CD14-positive monocyte (primary cell): ENCODE measurements at regions not wholly inside any gene's neighbourhood (a gene's known extent, or its start where the extent isn't known, plus 50 kb on each side); places are given as distances from the start of the nearest gene placed in this dataset.

Experiments
- DNase-seq, 3 donors: peaks; one replicate each; pipeline ENCODE4 v3.0.0-alpha.2; 2011 to 2022
- H2AFZ ChIP-seq: 2 replicates; pipeline ENCODE4 v1.6.0; 2012; ENCODE audit warnings: mild to moderate bottlenecking, low read depth, low read length, inconsistent platforms; ENCODE audit not compliant: insufficient read depth, poor library complexity, severe bottlenecking
- H3K27ac ChIP-seq, 2 donors: 1 replicate in 1 of 2; 2 replicates in 1 of 2; pipeline ENCODE4 v1.5.1; 2012 to 2013; ENCODE audit warnings: low read length in 2 of 2, control low read depth in 1 of 2, inconsistent platforms in 1 of 2, low read depth in 1 of 2, mild to moderate bottlenecking in 1 of 2
- H3K27me3 ChIP-seq, 2 donors: one replicate each; pipeline versions ENCODE4 v1.6.0 to v1.6.1; 2011 to 2013; ENCODE audit warnings: low read length in 2 of 2; ENCODE audit not compliant: control insufficient read depth in 2 of 2, insufficient read depth in 2 of 2
- H3K36me3 ChIP-seq, 2 donors: replicated peaks in 1 of 2; 1 replicate in 1 of 2; 2 replicates in 1 of 2; pipeline versions ENCODE4 v1.5.1 to v1.6.1; 2012 to 2013; ENCODE audit warnings: low read length in 2 of 2, control low read depth in 1 of 2, inconsistent platforms in 1 of 2, mild to moderate bottlenecking in 1 of 2; ENCODE audit not compliant: insufficient read depth in 2 of 2, control insufficient read depth in 1 of 2
- H3K4me1 ChIP-seq, 2 donors: 1 replicate in 1 of 2; 2 replicates in 1 of 2; pipeline versions ENCODE4 v1.5.1 to v1.6.1; 2012 to 2013; ENCODE audit warnings: low read length in 2 of 2, control low read depth in 1 of 2, inconsistent platforms in 1 of 2, mild to moderate bottlenecking in 1 of 2, moderate library complexity in 1 of 2; ENCODE audit not compliant: insufficient read depth in 2 of 2, control insufficient read depth in 1 of 2
- H3K4me2 ChIP-seq: replicated peaks from 2 replicates; pipeline ENCODE3; 2012; ENCODE audit warnings: low read length, moderate library complexity, mild to moderate bottlenecking; ENCODE audit not compliant: poor library complexity, severe bottlenecking; ENCODE audit errors: extremely low read depth
- H3K4me3 ChIP-seq, 3 experiments: fragments of 200-600 bp in 1 of 3; sonication (generic) in 1 of 3; replicated peaks in 1 of 3; 1 replicate in 2 of 3; 2 replicates in 1 of 3; pipeline ENCODE4 v1.5.1; 2011 to 2013; ENCODE audit warnings: low read length in 3 of 3, mild to moderate bottlenecking in 3 of 3, control low read depth in 2 of 3, low read depth in 2 of 3, inconsistent platforms in 1 of 3, moderate library complexity in 1 of 3
- H3K79me2 ChIP-seq: 2 replicates; pipeline ENCODE4 v1.6.0; 2012; ENCODE audit warnings: mild to moderate bottlenecking, control low read depth, inconsistent platforms, low read length, moderate library complexity; ENCODE audit not compliant: insufficient read depth
- H3K9ac ChIP-seq: 2 replicates; pipeline ENCODE4 v1.6.0; 2017; ENCODE audit warnings: low read length, mild to moderate bottlenecking; ENCODE audit not compliant: insufficient read depth, poor library complexity, severe bottlenecking
- H3K9me3 ChIP-seq, 2 donors: replicated peaks in 1 of 2; 1 replicate in 1 of 2; 2 replicates in 1 of 2; pipeline versions ENCODE4 v1.5.1 to v1.6.1; 2012 to 2013; ENCODE audit warnings: low read length in 2 of 2, control low read depth in 1 of 2; ENCODE audit not compliant: control insufficient read depth in 1 of 2, insufficient read depth in 1 of 2
- H4K20me1 ChIP-seq: 2 replicates; pipeline ENCODE4 v1.6.0; 2012; ENCODE audit warnings: mild to moderate bottlenecking, low read length, control low read depth, moderate library complexity; ENCODE audit not compliant: insufficient read depth
- H3K27ac Mint-ChIP-seq, 7 donors: one replicate each; pipeline ENCODE4 v1.8.0; 2020; ENCODE audit warnings: mild to moderate bottlenecking in 7 of 7, mixed read lengths in 7 of 7, moderate library complexity in 6 of 7, inconsistent platforms in 2 of 7
- H3K27me3 Mint-ChIP-seq, 3 donors: one replicate each; pipeline ENCODE4 v1.8.0; 2021 to 2022; ENCODE audit warnings: low read depth in 3 of 3, mild to moderate bottlenecking in 3 of 3, mixed read lengths in 3 of 3, moderate library complexity in 3 of 3, inconsistent platforms in 1 of 3
- H3K36me3 Mint-ChIP-seq, 2 donors: one replicate each; pipeline ENCODE4 v1.8.0; 2020; ENCODE audit warnings: mixed read lengths in 2 of 2, inconsistent platforms in 1 of 2, mild to moderate bottlenecking in 1 of 2
- H3K4me1 Mint-ChIP-seq: one replicate; pipeline ENCODE4 v1.8.0; 2020; ENCODE audit warnings: mild to moderate bottlenecking, mixed read lengths
- H3K4me3 Mint-ChIP-seq, 2 donors: one replicate each; pipeline ENCODE4 v1.8.0; 2020; ENCODE audit warnings: mild to moderate bottlenecking in 2 of 2, mixed read lengths in 2 of 2, moderate library complexity in 1 of 2
- H3K9me3 Mint-ChIP-seq, 7 donors: one replicate each; pipeline ENCODE4 v1.8.0; 2020 to 2022; ENCODE audit warnings: mixed read lengths in 7 of 7, mild to moderate bottlenecking in 6 of 7, moderate library complexity in 6 of 7, inconsistent platforms in 2 of 7
- CTCF ChIP-seq: fragments of 200-600 bp; IDR thresholded peaks from one replicate; pipeline ENCODE4 v1.8.0; 2022; ENCODE audit warnings: antibody characterized with exemption, mild to moderate bottlenecking
- WGBS: methylation state at CpG from one replicate; pipeline ENCODE4 v1.1.5; 2013; ENCODE audit warnings: missing lambda C conversion rate; ENCODE audit not compliant: insufficient coverage; 5-methylcytosine and 5-hydroxymethylcytosine counted together
- intact Hi-C, 2 donors: fragments of 100-400 bp; cut with micrococcal nuclease; formaldehyde crosslinking; loops; one replicate each; pipeline versions ENCODE4 v1.15.0 to v1.15.1; 2023

DNA sequence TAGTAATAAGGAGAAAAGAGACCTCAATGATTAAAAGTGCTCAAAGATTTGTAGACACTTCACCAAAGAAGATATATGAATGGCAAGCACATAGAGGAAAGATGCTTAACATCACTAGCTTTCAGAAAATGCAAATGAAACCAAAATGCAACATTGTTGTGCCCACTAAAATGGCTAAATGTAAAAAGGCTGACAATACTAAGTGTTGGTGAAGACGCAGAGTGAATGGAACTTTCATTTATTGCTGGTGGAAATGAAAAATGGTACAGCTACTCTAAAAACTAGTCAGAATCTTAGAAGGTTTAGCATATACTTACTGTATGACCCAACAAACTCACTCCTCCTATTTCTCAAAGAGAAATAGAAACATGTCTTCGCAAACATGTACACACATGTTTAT lies 212.9 kb upstream of the PITRM1 start:
- no peak for TF ChIP-seq CTCF
- intact Hi-C loops: no loop called here
- WGBS: 100% methylated on average over 1 of the region's 2 CpGs
- Histone ChIP-seq H3K79me2 (no peaks in the 10 kb centered on the region), H3K4me2 (no peak overlapping the region), H3K4me3 (no peak overlapping the region), H3K27me3 (no peaks in the 10 kb centered on the region), H3K9me3 (peaks cover 11 to 17% of the 10 kb centered on the region in 2 donors), H3K36me3 (no peaks in the 10 kb centered on the region), H3K4me1 (no peaks in the 10 kb centered on the region), H3K9ac (no peak overlapping the region), H4K20me1 (no peaks in the 10 kb centered on the region), H2AFZ (no peak overlapping the region), H3K27ac (no peak overlapping the region)
- DNase-seq: no peak
- Mint-ChIP-seq H3K27ac (no peak overlapping the region), H3K27me3 (no peaks in the 10 kb centered on the region), H3K4me3 (no peak overlapping the region), H3K4me1 (no peaks in the 10 kb centered on the region), H3K9me3 (peaks cover 16 to 26% (median 17%) of the 10 kb centered on the region in 7 donors), H3K36me3 (no peaks in the 10 kb centered on the region)

GRCh38 chr10:3382092-3382491 lies 209.5 kb upstream of the PITRM1 start:
- Mint-ChIP-seq H3K4me1 (no peaks in the 10 kb centered on the region), H3K27ac (no peak overlapping the region)
- 75% methylated on average over 2 of the region's 2 CpGs for WGBS

More at GRCh38 chr10:3382092-3382491, 209.5 kb upstream of the PITRM1 start:
- no peak for TF ChIP-seq CTCF
- no peaks in the 10 kb centered on the region for H3K27me3 ChIP-seq
- Mint-ChIP-seq H3K36me3 (no peaks in the 10 kb centered on the region), H3K27me3 (no peaks in the 10 kb centered on the region), H3K4me3 (no peak overlapping the region), H3K9me3 (peaks cover 21 to 37% (median 25%) of the 10 kb centered on the region in 7 donors)
- H3K4me3 ChIP-seq: no peak overlapping the region
- H3K9ac ChIP-seq: no peak overlapping the region
- no peak for DNase-seq
- peaks cover 11 to 40% of the 10 kb centered on the region in 2 donors for H3K9me3 ChIP-seq
- no peaks in the 10 kb centered on the region for H3K79me2 ChIP-seq
- H3K36me3 ChIP-seq: no peaks in the 10 kb centered on the region
- no peak overlapping the region for H3K4me2 ChIP-seq
- H4K20me1 ChIP-seq: no peaks in the 10 kb centered on the region
- H2AFZ ChIP-seq: no peak overlapping the region
- intact Hi-C loops: no loop called here
- no peak overlapping the region for H3K27ac ChIP-seq
- no peaks in the 10 kb centered on the region for H3K4me1 ChIP-seq
